BE2C (cell line): ENCODE measurements at regions not wholly inside any gene's neighbourhood (a gene's known extent, or its start where the extent isn't known, plus 50 kb on each side); places are given as distances from the start of the nearest gene placed in this dataset.

ENCODE experiments used
- DNase-seq: peaks from one replicate; pipeline ENCODE4 v3.0.0-alpha.2; 2020
- H3K27me3 ChIP-seq: fragments of 250-450 bp; sonication (Bioruptor Pico); 2 replicates; pipeline ENCODE4 v1.5.1; 2020; ENCODE audit warnings: mild to moderate bottlenecking
- H3K36me3 ChIP-seq: fragments of 250-450 bp; sonication (Bioruptor Pico); 2 replicates; pipeline ENCODE4 v1.5.1; 2020; ENCODE audit warnings: mild to moderate bottlenecking
- H3K4me1 ChIP-seq: fragments of 250-450 bp; sonication (Bioruptor Pico); 2 replicates; pipeline ENCODE4 v1.5.1; 2020
- H3K4me3 ChIP-seq: 2 replicates; pipeline ENCODE4 v1.5.1; 2011; ENCODE audit warnings: low read depth, low read length
- H3K9me3 ChIP-seq: fragments of 250-450 bp; sonication (Bioruptor Pico); 2 replicates; pipeline ENCODE4 v1.5.1; 2020
- CTCF ChIP-seq: IDR thresholded peaks from 2 replicates; pipeline ENCODE4 v1.5.1; 2012; ENCODE audit warnings: mild to moderate bottlenecking, low read depth, low read length

- Histone ChIP-seq H3K27me3 (no peaks in the 10 kb centered on the region), H3K4me3 (no peak overlapping the region), H3K4me1 (no peaks in the 10 kb centered on the region), H3K36me3 (no peaks in the 10 kb centered on the region), H3K9me3 (peaks cover 4% of the 10 kb centered on the region; the same call in 1 of the 2 replicates)
- DNase-seq: no peak
- no peak for TF ChIP-seq CTCF
Measured at GRCh38 chr4:58360354-58361133, 1250.4 kb upstream of the IGFBP7 start.

GRCh38 chr4:58359590-58359989 lies 1249.4 kb upstream of the IGFBP7 start:
- no peaks in the 10 kb centered on the region for H3K27me3 ChIP-seq
- no peak for DNase-seq
- H3K4me1 ChIP-seq: no peaks in the 10 kb centered on the region
- TF ChIP-seq CTCF: no peak
- H3K9me3 ChIP-seq: peaks cover 4% of the 10 kb centered on the region; the same call in 1 of the 2 replicates
- no peaks in the 10 kb centered on the region for H3K36me3 ChIP-seq
- H3K4me3 ChIP-seq: no peak overlapping the region

GRCh38 chr4:58357947-58358346 lies 1247.8 kb upstream of the IGFBP7 start:
- peaks cover 4% of the 10 kb centered on the region; the same call in 1 of the 2 replicates for H3K9me3 ChIP-seq
- no peaks in the 10 kb centered on the region for H3K4me1 ChIP-seq
- no peak overlapping the region for H3K4me3 ChIP-seq
- no peak for TF ChIP-seq CTCF
- H3K36me3 ChIP-seq: no peaks in the 10 kb centered on the region
- no peak for DNase-seq
- no peaks in the 10 kb centered on the region for H3K27me3 ChIP-seq

GRCh38 chr4:58325070-58325469 lies 1214.9 kb upstream of the IGFBP7 start:
- H3K36me3 ChIP-seq: no peaks in the 10 kb centered on the region
- no peak for DNase-seq

GRCh38 chr4:58313444-58313843 lies 1203.3 kb upstream of the IGFBP7 start:
- H3K27me3 ChIP-seq: no peaks in the 10 kb centered on the region
- TF ChIP-seq CTCF: no peak
- no peaks in the 10 kb centered on the region for H3K36me3 ChIP-seq
- no peak overlapping the region for H3K4me3 ChIP-seq
- H3K4me1 ChIP-seq: no peaks in the 10 kb centered on the region
- no peak for DNase-seq
- no peaks in the 10 kb centered on the region for H3K9me3 ChIP-seq

More at GRCh38 chr4:58325070-58325469, 1214.9 kb upstream of the IGFBP7 start:
- H3K9me3 ChIP-seq: no peaks in the 10 kb centered on the region
- no peak overlapping the region for H3K4me3 ChIP-seq
- no peak for TF ChIP-seq CTCF
- H3K4me1 ChIP-seq: no peaks in the 10 kb centered on the region
- no peaks in the 10 kb centered on the region for H3K27me3 ChIP-seq

GRCh38 chr4:58303456-58303855 lies 1193.3 kb upstream of the IGFBP7 start:
- Histone ChIP-seq H3K4me1 (no peaks in the 10 kb centered on the region), H3K4me3 (no peak overlapping the region), H3K27me3 (no peaks in the 10 kb centered on the region), H3K36me3 (no peaks in the 10 kb centered on the region), H3K9me3 (no peaks in the 10 kb centered on the region)
- no peak for DNase-seq
- no peak for TF ChIP-seq CTCF
